ENCODE measurements at regions not wholly inside any gene's neighbourhood (a gene's known extent, or its start where the extent isn't known, plus 50 kb on each side); places are given as distances from the start of the nearest gene placed in this dataset.
"Not testable (repeated sequence)": the region's sequence is repeated elsewhere in the genome, so short reads cannot be mapped to it uniquely, and the experiment has no call there.

DNA sequence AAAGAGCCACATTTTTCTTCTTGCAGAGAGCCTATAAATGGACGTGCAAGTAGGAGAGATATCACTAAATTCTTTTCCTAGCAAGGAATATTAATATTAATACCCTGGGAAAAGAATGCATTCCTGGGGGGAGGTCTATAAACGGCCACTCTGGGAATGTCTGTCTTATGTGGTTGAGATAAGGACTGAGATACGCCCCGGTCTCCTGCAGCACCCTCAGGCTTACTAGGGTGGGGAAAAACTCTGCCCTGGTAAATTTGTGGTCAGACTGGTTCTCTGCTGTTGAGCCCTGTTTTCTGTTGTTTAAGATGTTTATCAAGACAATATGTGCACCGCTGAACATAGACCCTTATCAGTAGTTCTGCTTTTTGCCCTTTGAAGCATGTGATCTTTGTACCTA is 75.6 kb downstream of the ZNF467 start:
- not testable (repeated sequence) for TF ChIP-seq CTCF, POLR2A (IDR thresholded peaks at IDR 0.05)

Data from testis (tissue), 2 donors.